ENCODE measurements at regions not wholly inside any gene's neighbourhood (a gene's known extent, or its start where the extent isn't known, plus 50 kb on each side); places are given as distances from the start of the nearest gene placed in this dataset.
"Not testable (repeated sequence)": the region's sequence is repeated elsewhere in the genome, so short reads cannot be mapped to it uniquely, and the experiment has no call there.

- DNase-seq (ENCODE audit: low spot score), result not testable (repeated sequence)
These were observed 111.2 kb upstream of the DEFB108B start for GRCh38 chr11:71721840-71722239.

DNA sequence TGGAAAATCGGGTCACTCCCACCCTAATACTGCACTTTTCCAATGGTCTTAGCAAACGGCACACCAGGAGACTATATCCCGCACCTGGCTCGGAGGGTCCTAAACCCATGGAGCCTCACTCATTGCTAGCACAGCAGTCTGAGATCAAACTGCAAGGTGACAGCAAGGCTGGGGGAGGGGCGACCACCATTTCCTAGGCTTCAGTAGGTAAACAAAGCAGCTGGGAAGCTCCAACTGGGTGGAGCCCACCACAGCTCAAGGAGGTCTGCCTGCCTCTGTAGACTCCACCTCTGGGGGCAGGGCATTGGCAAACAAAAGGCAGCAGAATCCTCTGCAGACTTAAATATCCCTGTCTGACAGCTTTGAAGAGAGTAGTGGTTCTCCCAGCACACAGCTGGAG, 109.0 kb upstream of the DEFB108B start:
- DNase-seq (ENCODE audit: low spot score), result not testable (repeated sequence)

GRCh38 chr11:71730748-71731147, 102.3 kb upstream of the DEFB108B start:
- DNase-seq (ENCODE audit: low spot score), result not testable (repeated sequence)

GRCh38 chr11:71734368-71734767, 98.6 kb upstream of the DEFB108B start:
- not testable (repeated sequence) for DNase-seq (ENCODE audit: low spot score)

GRCh38 chr11:71738317-71738716, 94.7 kb upstream of the DEFB108B start:
- DNase-seq (ENCODE audit: low spot score), result not testable (repeated sequence)

GRCh38 chr11:71743385-71743784, 89.6 kb upstream of the DEFB108B start:
- not testable (repeated sequence) for DNase-seq (ENCODE audit: low spot score)

DNA sequence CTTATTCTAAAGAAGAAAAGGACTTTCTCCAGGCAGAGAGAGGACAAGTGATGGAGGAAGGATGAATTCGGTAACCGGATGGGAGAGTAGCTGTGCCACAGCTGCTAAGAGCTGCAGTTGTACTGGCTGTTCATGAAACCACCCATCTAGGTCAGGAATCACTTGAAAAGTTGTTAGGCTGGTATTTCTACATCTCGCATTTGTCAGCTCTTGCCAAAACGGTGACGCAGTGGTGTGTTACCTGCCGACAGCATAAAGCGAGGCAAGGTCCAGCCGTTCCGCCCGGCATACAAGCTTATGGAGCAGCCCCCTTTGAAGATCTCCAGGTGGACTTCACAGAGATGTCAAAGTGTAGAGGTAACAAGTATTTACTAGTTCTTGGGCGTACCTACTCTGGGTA, 87.3 kb upstream of the DEFB108B start:
- not testable (repeated sequence) for DNase-seq (ENCODE audit: low spot score)

GRCh38 chr11:71746263-71746662, 86.7 kb upstream of the DEFB108B start:
- not testable (repeated sequence) for DNase-seq (ENCODE audit: low spot score)

DNA sequence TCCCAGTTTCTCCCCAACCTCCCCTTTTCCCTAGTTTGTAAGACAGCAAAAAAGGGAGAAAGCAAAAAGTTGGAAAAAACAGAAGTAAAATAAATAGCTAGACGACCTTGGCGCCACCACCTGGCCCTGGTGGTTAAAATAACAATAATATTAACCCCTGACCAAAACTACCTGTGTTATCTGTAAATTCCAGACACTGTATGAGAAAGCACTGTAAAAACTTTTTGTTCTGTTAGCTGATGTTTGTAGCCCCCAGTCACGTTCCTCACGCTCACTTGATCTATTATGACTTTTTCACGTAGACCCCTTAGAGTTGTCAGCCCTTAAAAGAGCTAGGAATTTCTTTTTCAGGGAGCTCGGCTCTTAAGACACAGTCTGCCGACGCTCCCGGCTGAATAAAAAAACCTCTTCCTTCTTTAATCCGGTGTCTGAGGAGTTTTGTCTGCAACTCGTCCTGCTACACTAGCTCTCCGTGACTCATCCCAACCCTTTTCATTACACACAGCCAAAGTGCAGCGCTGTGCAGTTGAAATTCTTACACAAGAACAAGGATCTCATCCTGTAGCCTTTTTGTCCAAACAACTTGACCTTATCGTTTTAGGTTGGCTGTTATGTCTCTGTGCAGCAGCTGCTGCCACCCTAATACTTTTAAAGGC, 83.9 kb upstream of the DEFB108B start:
- not testable (repeated sequence) for DNase-seq (ENCODE audit: low spot score)

DNA sequence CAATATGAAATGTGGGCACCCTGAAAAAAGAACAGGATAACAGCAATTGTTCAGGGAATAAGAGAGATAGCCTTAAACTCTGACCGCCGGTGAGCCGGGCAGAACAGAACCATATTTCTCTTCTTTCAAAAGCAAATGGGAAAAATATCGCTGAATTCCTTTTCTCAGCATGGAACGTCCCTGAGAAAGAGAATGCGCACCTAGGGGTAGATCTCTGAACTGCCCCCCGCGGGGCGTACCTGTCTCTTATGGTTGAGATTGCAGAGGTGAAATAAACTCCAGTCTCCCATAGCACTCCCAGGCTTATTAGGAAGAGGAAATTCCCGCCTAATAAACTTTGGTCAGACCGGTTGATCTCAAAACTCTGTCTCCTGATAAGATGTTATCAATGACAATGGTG, 82.1 kb upstream of the DEFB108B start:
- DNase-seq (ENCODE audit: low spot score), result not testable (repeated sequence)

GRCh38 chr11:71764695-71765491, 68.1 kb upstream of the DEFB108B start:
- DNase-seq (ENCODE audit: low spot score), result not testable (repeated sequence)

DNA sequence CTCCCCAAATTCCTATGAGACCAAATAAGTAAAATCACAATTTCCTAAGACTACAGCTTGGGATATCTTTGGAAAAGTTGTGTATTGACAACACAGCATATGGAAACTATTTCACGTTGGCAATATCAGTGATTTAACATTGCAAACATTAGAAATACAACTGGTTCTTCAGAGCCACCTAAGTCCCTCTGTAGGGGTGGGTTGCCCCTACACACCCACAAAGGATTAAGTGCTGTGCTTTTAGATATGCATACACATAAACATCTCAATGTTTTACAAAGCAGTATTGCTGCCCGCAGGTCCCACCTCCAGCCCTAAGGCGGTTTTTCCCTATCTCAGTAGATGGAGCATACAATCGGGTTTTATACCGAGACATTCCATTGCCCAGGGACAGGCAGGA, 66.0 kb upstream of the DEFB108B start:
- DNase-seq (ENCODE audit: low spot score), result not testable (repeated sequence)

DNA sequence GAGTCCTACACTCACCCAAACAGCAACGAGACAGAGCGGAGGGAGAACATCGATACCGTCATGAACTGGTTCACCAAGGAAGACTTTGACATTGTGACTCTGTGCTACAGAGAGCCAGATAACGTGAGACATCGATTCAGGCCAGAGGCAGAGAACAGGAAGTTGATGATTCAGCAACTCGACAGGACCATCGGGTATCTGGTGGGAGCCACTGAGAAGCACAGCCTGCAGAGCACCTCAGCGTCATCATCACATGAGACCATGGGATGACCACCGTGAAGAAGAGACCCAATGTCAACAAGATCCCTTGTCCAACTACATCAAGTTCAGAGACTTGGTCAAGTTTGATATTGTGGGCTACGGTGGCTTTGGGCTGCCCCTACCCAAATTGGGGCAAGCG, 60.8 kb upstream of the DEFB108B start:
- DNase-seq (ENCODE audit: low spot score), result not testable (repeated sequence)

DNA sequence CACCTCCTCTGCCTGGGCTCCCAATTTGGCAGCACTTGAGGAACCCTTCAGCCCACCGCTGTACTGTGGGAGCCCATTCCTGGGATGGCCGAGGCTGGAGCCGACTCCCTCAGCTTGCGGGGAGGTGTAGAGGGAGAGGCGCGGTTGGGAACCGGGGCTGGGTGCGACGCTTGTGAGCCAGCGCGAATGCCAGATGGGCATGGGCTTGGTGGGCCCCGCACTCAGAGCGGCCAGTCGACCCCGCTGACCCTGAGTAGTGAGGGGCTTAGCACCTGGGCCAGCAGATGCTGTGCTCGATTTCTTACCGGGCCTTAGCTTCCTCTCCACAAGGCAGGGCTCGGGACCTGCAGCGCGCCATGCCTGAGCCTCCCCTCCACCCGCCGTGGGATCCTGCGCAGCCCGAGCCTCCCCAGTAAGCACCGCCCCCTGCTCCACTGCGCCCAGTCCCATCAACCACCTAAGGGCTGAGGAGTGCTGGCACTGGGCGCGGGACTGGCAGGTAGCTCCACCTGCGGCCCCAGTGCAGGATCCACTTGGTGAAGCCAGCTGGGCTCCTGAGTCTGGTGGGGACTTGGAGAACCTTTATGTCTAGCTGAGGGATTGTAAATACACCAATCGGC, 58.3 kb upstream of the DEFB108B start:
- DNase-seq (ENCODE audit: low spot score), result no peak

- DNase-seq (ENCODE audit: low spot score), result not testable (repeated sequence)
These were observed 52.9 kb upstream of the DEFB108B start for GRCh38 chr11:71780116-71780515.

DNA sequence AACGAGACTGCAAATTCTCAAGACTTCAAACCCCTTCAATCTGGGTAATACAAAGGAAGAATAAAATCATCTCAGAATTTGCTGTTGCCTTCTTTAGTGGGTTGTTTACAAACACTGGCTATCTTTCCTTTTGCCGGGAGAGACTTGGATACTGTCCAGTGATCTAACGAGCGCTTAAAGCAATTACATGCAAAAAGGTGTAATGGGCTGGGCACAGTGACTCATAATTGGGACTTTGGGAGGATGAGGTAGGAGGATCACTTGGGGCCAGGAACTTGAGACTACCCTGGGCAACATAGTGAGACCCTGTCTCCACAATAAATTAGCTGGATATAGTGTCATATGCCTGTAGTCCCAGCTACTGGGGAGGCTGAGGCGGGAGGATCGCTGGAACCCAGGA, 52.2 kb upstream of the DEFB108B start:
- DNase-seq (ENCODE audit: low spot score), result not testable (repeated sequence)

DNA sequence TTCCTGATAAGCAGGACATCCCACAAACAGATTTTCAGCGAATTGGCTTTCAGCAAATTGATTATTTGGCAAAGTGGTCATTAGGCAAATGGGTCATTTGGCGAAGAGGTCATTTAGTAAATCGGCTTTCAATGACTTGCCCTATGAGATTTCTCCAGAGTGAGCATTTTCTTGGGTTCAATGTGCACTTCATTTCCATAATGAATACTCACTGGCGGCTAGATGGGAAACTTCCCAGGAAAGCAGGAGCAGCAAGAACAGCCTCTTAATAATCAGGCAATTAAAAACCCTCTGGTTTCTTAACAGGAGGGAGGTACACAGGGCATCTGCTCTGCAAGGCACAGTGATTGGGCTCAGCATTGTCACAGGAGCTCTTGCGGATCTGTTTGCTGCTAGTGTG, 51.5 kb upstream of the DEFB108B start:
- not testable (repeated sequence) for DNase-seq (ENCODE audit: low spot score)

DNA sequence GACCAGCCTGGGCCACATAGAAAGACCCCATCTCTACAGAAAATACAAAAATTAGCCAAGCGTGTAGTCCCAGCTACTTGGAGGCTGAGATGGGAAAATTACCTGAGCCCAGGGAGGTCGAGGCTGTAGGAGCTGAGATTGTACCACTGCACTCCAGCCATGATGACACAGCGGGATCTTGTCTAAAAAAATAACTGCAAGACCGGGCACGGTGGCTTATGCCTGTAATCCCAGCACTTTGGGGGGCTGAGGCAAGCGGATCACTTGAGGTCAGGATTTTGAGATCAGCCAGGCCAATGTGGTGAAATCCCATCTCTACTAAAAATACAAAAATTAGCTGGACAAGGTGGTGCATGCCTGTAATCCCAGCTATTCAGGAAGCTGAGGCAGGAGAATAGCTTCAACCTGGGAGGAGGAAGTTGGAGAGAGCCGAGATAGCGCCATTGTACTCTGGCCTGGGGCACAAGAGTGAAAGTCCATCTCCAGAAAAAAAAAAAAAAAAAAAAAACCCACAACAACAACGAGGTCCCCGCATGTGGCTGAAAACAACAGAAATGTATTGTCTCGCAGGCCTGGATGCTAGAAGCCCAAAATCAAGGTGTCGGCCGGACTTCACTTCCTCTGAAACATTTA, 50.7 kb upstream of the DEFB108B start:
- DNase-seq (ENCODE audit: low spot score), result not testable (repeated sequence)

- DNase-seq (ENCODE audit: low spot score), result not testable (repeated sequence)
These were observed 49.8 kb upstream of the DEFB108B start for GRCh38 chr11:71783191-71783590.
